Mesothelial cell of epicardium (in vitro differentiated cells): ENCODE measurements at regions not wholly inside any gene's neighbourhood (a gene's known extent, or its start where the extent isn't known, plus 50 kb on each side); places are given as distances from the start of the nearest gene placed in this dataset.
"Not testable (repeated sequence)": the region's sequence is repeated elsewhere in the genome, so short reads cannot be mapped to it uniquely, and the experiment has no call there.

ENCODE experiments used
- DNase-seq, 2 experiments: peaks; one replicate each; pipeline ENCODE4 v3.0.0; 2021; ENCODE audit warnings: low spot score in 2 of 2; ENCODE audit not compliant: unreplicated experiment in 2 of 2
- H3K27ac Mint-ChIP-seq: 2 replicates; pipeline ENCODE4 v1.8.0; 2021; ENCODE audit warnings: mixed read lengths
- H3K27me3 Mint-ChIP-seq: 2 replicates; pipeline ENCODE4 v1.8.0; 2021; ENCODE audit warnings: low read depth, mixed read lengths
- H3K36me3 Mint-ChIP-seq: 2 replicates; pipeline ENCODE4 v1.8.0; 2021; ENCODE audit warnings: mixed read lengths
- H3K4me1 Mint-ChIP-seq: 2 replicates; pipeline ENCODE4 v1.8.0; 2021; ENCODE audit warnings: mixed read lengths
- H3K4me3 Mint-ChIP-seq: 2 replicates; pipeline ENCODE4 v1.8.0; 2021; ENCODE audit warnings: mild to moderate bottlenecking, moderate library complexity, mixed read lengths
- H3K9me3 Mint-ChIP-seq: 2 replicates; pipeline ENCODE4 v1.8.0; 2021; ENCODE audit warnings: mixed read lengths
- CTCF ChIP-seq: fragments of 200-600 bp; sonication (generic); IDR thresholded peaks from one replicate; pipeline ENCODE4 v1.5.0; 2021; ENCODE audit warnings: antibody characterized with exemption; ENCODE audit not compliant: unreplicated experiment

- no peak overlapping the region for H3K27ac Mint-ChIP-seq
- H3K4me1 Mint-ChIP-seq: no peaks in the 10 kb centered on the region
- no peak overlapping the region for H3K4me3 Mint-ChIP-seq
- H3K36me3 Mint-ChIP-seq: no peaks in the 10 kb centered on the region
- H3K27me3 Mint-ChIP-seq: peaks cover 61% of the 10 kb centered on the region
- TF ChIP-seq CTCF: no peak
- H3K9me3 Mint-ChIP-seq: no peaks in the 10 kb centered on the region
- DNase-seq: no peak
These were observed 108.7 kb downstream of the TRIM43 start for GRCh38 chr2:95700519-95700918.

- no peak overlapping the region for H3K4me3 Mint-ChIP-seq
- no peaks in the 10 kb centered on the region for H3K36me3 Mint-ChIP-seq
- peaks cover 43% of the 10 kb centered on the region for H3K27me3 Mint-ChIP-seq
- no peak for DNase-seq
- no peak overlapping the region for H3K27ac Mint-ChIP-seq
- no peak for TF ChIP-seq CTCF
- no peaks in the 10 kb centered on the region for H3K9me3 Mint-ChIP-seq
- no peaks in the 10 kb centered on the region for H3K4me1 Mint-ChIP-seq
These were observed 110.7 kb downstream of the TRIM43 start for GRCh38 chr2:95702471-95702870.

- not testable (repeated sequence) for DNase-seq, H3K36me3 Mint-ChIP-seq, H3K9me3 Mint-ChIP-seq, H3K4me1 Mint-ChIP-seq, H3K27ac Mint-ChIP-seq, H3K4me3 Mint-ChIP-seq
- peaks cover 12% of the 10 kb centered on the region for H3K27me3 Mint-ChIP-seq
These were observed 115.4 kb downstream of the TRIM43 start for GRCh38 chr2:95707161-95707560.

DNA sequence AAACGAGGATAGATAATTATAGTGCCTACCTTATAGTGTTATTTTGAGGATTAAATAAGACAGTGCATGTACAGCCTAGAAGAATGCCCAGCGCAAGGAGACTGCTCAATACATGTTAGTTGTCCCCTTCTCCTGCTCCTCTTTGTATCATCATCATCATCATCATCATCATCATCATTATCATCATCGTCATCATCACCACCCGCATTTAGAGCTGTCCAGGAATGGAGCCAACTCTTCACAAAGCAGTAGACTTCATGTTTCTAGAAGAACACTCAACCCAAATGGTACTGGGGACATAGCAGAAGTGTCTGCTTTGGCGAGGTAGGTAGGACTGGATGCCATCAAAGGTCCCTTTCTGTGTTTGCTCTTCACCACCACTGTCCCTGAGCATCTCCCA, 116.0 kb downstream of the TRIM43 start:
- Mint-ChIP-seq H3K9me3 (peaks cover 10% of the 10 kb centered on the region), H3K27ac (no peak overlapping the region), H3K27me3 (peaks cover 9% of the 10 kb centered on the region), H3K4me1 (no peaks in the 10 kb centered on the region), H3K4me3 (no peak overlapping the region), H3K36me3 (no peaks in the 10 kb centered on the region)
- no peak for DNase-seq
- no peak for TF ChIP-seq CTCF

GRCh38 chr2:95709831-95710230, 118.0 kb downstream of the TRIM43 start:
- Mint-ChIP-seq H3K4me3 (no peak overlapping the region), H3K4me1 (peaks cover 9% of the 10 kb centered on the region), H3K27ac (no peak overlapping the region), H3K9me3 (peaks cover 10% of the 10 kb centered on the region), H3K27me3 (no peaks in the 10 kb centered on the region), H3K36me3 (no peaks in the 10 kb centered on the region)
- no peak for TF ChIP-seq CTCF
- DNase-seq: no peak

DNA sequence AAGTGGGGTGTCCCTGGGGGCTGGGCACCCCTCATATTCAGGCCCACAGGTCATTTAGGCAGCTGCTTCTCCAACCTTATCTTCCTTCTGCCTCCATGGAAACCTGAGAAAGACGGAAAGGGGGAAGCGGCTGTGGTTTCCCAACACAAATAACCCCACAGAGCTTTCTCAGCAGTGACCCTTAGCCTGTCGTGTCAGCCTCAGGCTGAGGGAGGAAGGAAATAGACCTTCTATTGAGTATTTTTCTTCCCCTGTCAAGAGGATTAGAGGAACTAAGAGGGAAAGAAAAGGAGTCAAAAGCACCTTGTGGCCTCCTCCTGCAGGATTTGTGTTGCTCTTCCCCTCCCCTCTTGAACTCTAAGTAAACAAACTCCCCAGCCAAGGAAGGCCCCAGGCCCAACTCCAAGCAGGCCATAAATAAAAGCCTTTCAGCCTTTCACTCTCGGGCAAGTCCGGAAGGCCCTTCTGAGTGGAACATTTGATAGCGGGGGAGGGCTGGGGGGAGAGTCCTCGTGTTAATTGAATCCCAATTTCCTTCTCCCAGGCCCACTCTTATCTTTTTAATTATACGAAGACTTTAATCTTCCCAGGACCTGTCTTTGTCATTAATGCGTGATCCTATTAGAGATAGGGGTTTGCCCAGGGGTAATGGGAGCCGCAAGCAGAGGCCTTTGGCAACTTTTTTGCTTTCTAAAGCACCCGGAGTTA, 121.8 kb downstream of the TRIM43 start:
- not testable (repeated sequence) for H3K9me3 Mint-ChIP-seq, H3K36me3 Mint-ChIP-seq, H3K27ac Mint-ChIP-seq, H3K27me3 Mint-ChIP-seq, DNase-seq, H3K4me1 Mint-ChIP-seq, H3K4me3 Mint-ChIP-seq

- H3K4me3 Mint-ChIP-seq, H3K27me3 Mint-ChIP-seq, H3K36me3 Mint-ChIP-seq, H3K27ac Mint-ChIP-seq, H3K4me1 Mint-ChIP-seq, DNase-seq, H3K9me3 Mint-ChIP-seq: not testable (repeated sequence)
These were observed 122.6 kb downstream of the TRIM43 start for GRCh38 chr2:95714398-95714797.
